HG03565 (cell line): ENCODE measurements at regions not wholly inside any gene's neighbourhood (a gene's known extent, or its start where the extent isn't known, plus 50 kb on each side); places are given as distances from the start of the nearest gene placed in this dataset.

Source experiments
- ATAC-seq: cut with Tn5 transposase; IDR thresholded peaks from one replicate; pipeline ENCODE4 v1.9.1; 2021; ENCODE audit warnings: mild to moderate bottlenecking, moderate library complexity; ENCODE audit not compliant: unreplicated experiment

- no peak for ATAC-seq
These were observed 290.5 kb downstream of the AJAP1 start for GRCh38 chr1:4944911-4945310.

- no peak for ATAC-seq
These were observed 289.7 kb downstream of the AJAP1 start for GRCh38 chr1:4944072-4944471.

GRCh38 chr1:4939266-4939665 is 284.9 kb downstream of the AJAP1 start:
- ATAC-seq, result no peak

- ATAC-seq, result no peak
These were observed 283.6 kb downstream of the AJAP1 start for GRCh38 chr1:4937876-4938534.

- ATAC-seq, result no peak
These were observed 281.4 kb downstream of the AJAP1 start for GRCh38 chr1:4935807-4936206.

GRCh38 chr1:4933232-4933631 is 278.8 kb downstream of the AJAP1 start:
- ATAC-seq, result no peak

- ATAC-seq, result no peak
These were observed 278.1 kb downstream of the AJAP1 start for GRCh38 chr1:4932311-4933030.

- ATAC-seq, result no peak
These were observed 277.1 kb downstream of the AJAP1 start for GRCh38 chr1:4931486-4931885.

- ATAC-seq, result no peak
These were observed 273.8 kb downstream of the AJAP1 start for GRCh38 chr1:4928186-4928585.

GRCh38 chr1:4924356-4924755 is 269.9 kb downstream of the AJAP1 start:
- no peak for ATAC-seq

GRCh38 chr1:4916610-4917009 is 262.2 kb downstream of the AJAP1 start:
- no peak for ATAC-seq

GRCh38 chr1:4915154-4915553 is 260.7 kb downstream of the AJAP1 start:
- no peak for ATAC-seq

- ATAC-seq, result no peak
These were observed 254.1 kb downstream of the AJAP1 start for GRCh38 chr1:4908486-4908885.

- ATAC-seq, result no peak
These were observed 240.2 kb downstream of the AJAP1 start for GRCh38 chr1:4894566-4894965.

- ATAC-seq, result no peak
These were observed 226.2 kb downstream of the AJAP1 start for GRCh38 chr1:4880626-4881025.

- no peak for ATAC-seq
These were observed 223.0 kb downstream of the AJAP1 start for GRCh38 chr1:4877426-4877825.

- ATAC-seq, result no peak
These were observed 217.0 kb downstream of the AJAP1 start for GRCh38 chr1:4871373-4871772.

- no peak for ATAC-seq
These were observed 214.1 kb downstream of the AJAP1 start for GRCh38 chr1:4868521-4868920.

GRCh38 chr1:4856396-4856795 is 202.0 kb downstream of the AJAP1 start:
- no peak for ATAC-seq

- ATAC-seq, result no peak
These were observed 200.0 kb downstream of the AJAP1 start for GRCh38 chr1:4854367-4854766.

- no peak for ATAC-seq
These were observed 199.5 kb downstream of the AJAP1 start for GRCh38 chr1:4853904-4854303.

GRCh38 chr1:4851385-4852065 is 197.1 kb downstream of the AJAP1 start:
- ATAC-seq, result no peak
